ENCODE measurements at regions not wholly inside any gene's neighbourhood (a gene's known extent, or its start where the extent isn't known, plus 50 kb on each side); places are given as distances from the start of the nearest gene placed in this dataset.
A peak's percentile ranks its signal among the peaks of the same experiment; 100 is the strongest.
"Not testable (repeated sequence)": the region's sequence is repeated elsewhere in the genome, so short reads cannot be mapped to it uniquely, and the experiment has no call there.

GRCh38 chr9:40909821-40910220 lies 218.7 kb downstream of the FOXD4L6 start:
- no peak overlapping the region for H3K9ac ChIP-seq (ENCODE audit: low read depth in 1 of 2, low read length in 2 of 2)
- H3K27ac ChIP-seq (ENCODE audit: low read depth in 1 of 2, low read length in 2 of 2): no peak overlapping the region
- H3K4me1 ChIP-seq (ENCODE audit: control insufficient read depth in 4 of 4, insufficient read depth in 4 of 4, low read length in 3 of 4): no peaks in the 10 kb centered on the region
- no peaks in the 10 kb centered on the region for H3K27me3 ChIP-seq (ENCODE audit: control insufficient read depth in 4 of 4, insufficient read depth in 4 of 4, low read length in 3 of 4)
- no peak for TF ChIP-seq REST (IDR thresholded peaks at IDR 0.05)
- no peak for TF ChIP-seq SP1 (IDR thresholded peaks at IDR 0.05)
- TF ChIP-seq RAD21 (IDR thresholded peaks at IDR 0.05): no peak
- no peak for TF ChIP-seq FOXA1 (IDR thresholded peaks at IDR 0.05)
- no peak for TF ChIP-seq ZBTB33 (IDR thresholded peaks at IDR 0.05)
- no peak for TF ChIP-seq GABPA (IDR thresholded peaks at IDR 0.05 in 1 of 2, conservative IDR thresholded peaks at IDR 0.05 in 1 of 2)
- TF ChIP-seq NR2F2 (IDR thresholded peaks at IDR 0.05): no peak
- no peak for TF ChIP-seq RXRA (IDR thresholded peaks at IDR 0.05)
- peak overlapping the region in 2 of 3 donors; percentile 0 to 30 for H3K4me3 ChIP-seq (ENCODE audit: low read depth in 1 of 3, low read length in 3 of 3)
- peaks cover 53 to 93% (median 71%) of the 10 kb centered on the region in 4 donors for H3K9me3 ChIP-seq (ENCODE audit: control insufficient read depth in 4 of 4, low read length in 3 of 4)
- no peaks in the 10 kb centered on the region for H3K36me3 ChIP-seq (ENCODE audit: control insufficient read depth in 4 of 4, insufficient read depth in 3 of 4, low read depth in 1 of 4, low read length in 3 of 4)
- no peak for DNase-seq (ENCODE audit: low spot score)
- WGBS: 78% methylated on average over 4 of the region's 4 CpGs

GRCh38 chr9:40909111-40909510 lies 219.4 kb downstream of the FOXD4L6 start:
- H3K9me3 ChIP-seq (ENCODE audit: control insufficient read depth in 4 of 4, low read length in 3 of 4): peaks cover 49 to 92% (median 64%) of the 10 kb centered on the region in 4 donors
- not testable (repeated sequence) for H3K9ac ChIP-seq (ENCODE audit: low read depth in 1 of 2, low read length in 2 of 2); H3K27me3 ChIP-seq (ENCODE audit: control insufficient read depth in 4 of 4, insufficient read depth in 4 of 4, low read length in 3 of 4); H3K4me1 ChIP-seq (ENCODE audit: control insufficient read depth in 4 of 4, insufficient read depth in 4 of 4, low read length in 3 of 4); DNase-seq (ENCODE audit: low spot score); H3K36me3 ChIP-seq (ENCODE audit: control insufficient read depth in 4 of 4, insufficient read depth in 3 of 4, low read depth in 1 of 4, low read length in 3 of 4); H3K27ac ChIP-seq (ENCODE audit: low read depth in 1 of 2, low read length in 2 of 2)
- peak overlapping the region in 2 of 3 donors; percentile 0 to 30 for H3K4me3 ChIP-seq (ENCODE audit: low read depth in 1 of 3, low read length in 3 of 3)
- WGBS: 80% methylated on average over 8 of the region's 8 CpGs

- Histone ChIP-seq H3K9ac (ENCODE audit: low read depth in 1 of 2, low read length in 2 of 2) (no peak overlapping the region), H3K9me3 (ENCODE audit: control insufficient read depth in 4 of 4, low read length in 3 of 4) (peaks cover 44 to 82% (median 56%) of the 10 kb centered on the region in 4 donors), H3K4me3 (ENCODE audit: low read depth in 1 of 3, low read length in 3 of 3) (peak overlapping the region in 2 of 3 donors; percentile 9 to 30), H3K4me1 (ENCODE audit: control insufficient read depth in 4 of 4, insufficient read depth in 4 of 4, low read length in 3 of 4) (no peaks in the 10 kb centered on the region), H3K27ac (ENCODE audit: low read depth in 1 of 2, low read length in 2 of 2) (no peak overlapping the region), H3K27me3 (ENCODE audit: control insufficient read depth in 4 of 4, insufficient read depth in 4 of 4, low read length in 3 of 4) (no peaks in the 10 kb centered on the region), H3K36me3 (ENCODE audit: control insufficient read depth in 4 of 4, insufficient read depth in 3 of 4, low read depth in 1 of 4, low read length in 3 of 4) (no peaks in the 10 kb centered on the region)
- TF ChIP-seq FOXA1 (IDR thresholded peaks at IDR 0.05) (no peak), RAD21 (IDR thresholded peaks at IDR 0.05) (no peak)
- WGBS: 68% methylated on average over 15 of the region's 16 CpGs
- peak; percentile 32 for DNase-seq (ENCODE audit: low spot score)
Measured at GRCh38 chr9:40907657-40908624, 220.5 kb downstream of the FOXD4L6 start.

GRCh38 chr9:40906879-40907278 lies 221.6 kb downstream of the FOXD4L6 start:
- H3K4me1 ChIP-seq (ENCODE audit: control insufficient read depth in 4 of 4, insufficient read depth in 4 of 4, low read length in 3 of 4); DNase-seq (ENCODE audit: low spot score); H3K27ac ChIP-seq (ENCODE audit: low read depth in 1 of 2, low read length in 2 of 2); H3K27me3 ChIP-seq (ENCODE audit: control insufficient read depth in 4 of 4, insufficient read depth in 4 of 4, low read length in 3 of 4); H3K9ac ChIP-seq (ENCODE audit: low read depth in 1 of 2, low read length in 2 of 2); H3K36me3 ChIP-seq (ENCODE audit: control insufficient read depth in 4 of 4, insufficient read depth in 3 of 4, low read depth in 1 of 4, low read length in 3 of 4): not testable (repeated sequence)
- Histone ChIP-seq H3K4me3 (ENCODE audit: low read depth in 1 of 3, low read length in 3 of 3) (peak overlapping the region in 1 of 3 donors; percentile 25), H3K9me3 (ENCODE audit: control insufficient read depth in 4 of 4, low read length in 3 of 4) (peaks cover 37 to 74% (median 56%) of the 10 kb centered on the region in 4 donors)
- 58% methylated on average over 5 of the region's 5 CpGs for WGBS

GRCh38 chr9:40892315-40892714 lies 236.2 kb downstream of the FOXD4L6 start:
- not testable (repeated sequence) for H3K27ac ChIP-seq (ENCODE audit: low read depth in 1 of 2, low read length in 2 of 2); DNase-seq (ENCODE audit: low spot score); H3K36me3 ChIP-seq (ENCODE audit: control insufficient read depth in 4 of 4, insufficient read depth in 3 of 4, low read depth in 1 of 4, low read length in 3 of 4); H3K9ac ChIP-seq (ENCODE audit: low read depth in 1 of 2, low read length in 2 of 2); H3K4me1 ChIP-seq (ENCODE audit: control insufficient read depth in 4 of 4, insufficient read depth in 4 of 4, low read length in 3 of 4); H3K27me3 ChIP-seq (ENCODE audit: control insufficient read depth in 4 of 4, insufficient read depth in 4 of 4, low read length in 3 of 4)
- Histone ChIP-seq H3K4me3 (ENCODE audit: low read depth in 1 of 3, low read length in 3 of 3) (peak overlapping the region in 1 of 3 donors; percentile 54), H3K9me3 (ENCODE audit: control insufficient read depth in 4 of 4, low read length in 3 of 4) (peaks cover 9 to 74% (median 27%) of the 10 kb centered on the region in 4 donors)
- 79% methylated on average over 2 of the region's 2 CpGs for WGBS
